ENCODE measurements at regions not wholly inside any gene's neighbourhood (a gene's known extent, or its start where the extent isn't known, plus 50 kb on each side); places are given as distances from the start of the nearest gene placed in this dataset.

DNA sequence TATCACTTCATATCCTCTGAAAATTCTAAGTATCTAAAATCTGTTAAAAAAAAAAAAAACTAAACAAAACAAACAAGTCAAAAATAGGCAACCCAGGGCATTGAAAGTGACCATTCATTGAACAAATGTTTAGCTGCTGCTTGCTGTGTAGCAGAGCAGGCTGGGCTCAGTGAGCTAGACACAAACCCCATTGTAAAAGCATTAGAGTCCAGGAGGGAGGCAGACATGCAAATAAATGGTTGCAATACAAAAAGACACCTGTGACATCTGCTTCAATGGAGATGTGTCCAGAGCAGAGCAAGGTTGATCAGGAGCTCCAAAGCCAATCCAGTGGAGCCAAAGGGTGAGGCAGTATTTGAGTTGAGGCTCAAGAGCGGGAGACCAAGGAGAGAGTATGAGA, 267.3 kb upstream of the GATB start:
- Histone ChIP-seq H3K4me1 (ENCODE audit: control insufficient read depth, insufficient read depth, low read length) (no peaks in the 10 kb centered on the region), H3K9me3 (replicated peaks; ENCODE audit: control insufficient read depth, insufficient read depth, low read length) (no peaks in the 10 kb centered on the region), H4K20me1 (ENCODE audit: control insufficient read depth, insufficient read depth) (no peaks in the 10 kb centered on the region), H3K27me3 (replicated peaks in 1 of 2; ENCODE audit: control insufficient read depth in 2 of 2, insufficient read depth in 2 of 2, low read length in 1 of 2) (no peaks in the 10 kb centered on the region; a peak in 1 of 4 replicates), H3K36me3 (ENCODE audit: control insufficient read depth in 2 of 2, insufficient read depth in 2 of 2, low read length in 1 of 2) (no peaks in the 10 kb centered on the region), H3K4me3 (no peak overlapping the region), H3K4me2 (ENCODE audit: control insufficient read depth, insufficient read depth) (no peak overlapping the region), H3K9ac (ENCODE audit: control insufficient read depth, insufficient read depth, low read length) (no peak overlapping the region), H3K79me2 (ENCODE audit: control insufficient read depth, insufficient read depth, low read length) (no peaks in the 10 kb centered on the region), H3K27ac (ENCODE audit: control insufficient read depth, insufficient read depth) (no peak overlapping the region), H2AFZ (ENCODE audit: control insufficient read depth, low read depth, low read length) (no peak overlapping the region)
- FAIRE-seq (no peak), DNase-seq (ENCODE audit: low read depth, low spot score) (no peak), ATAC-seq (no peak)
- TF ChIP-seq IRF4 (IDR thresholded peaks at IDR 0.05; ENCODE audit: low read depth, low read length): no peak
- TF ChIP-seq NRF1 (conservative IDR thresholded peaks at IDR 0.05; ENCODE audit: low read depth, low read length): no peak
- no peak for TF ChIP-seq BRCA1 (IDR thresholded peaks at IDR 0.05; ENCODE audit: low read depth, low read length)
- TF ChIP-seq, protein P1, sequence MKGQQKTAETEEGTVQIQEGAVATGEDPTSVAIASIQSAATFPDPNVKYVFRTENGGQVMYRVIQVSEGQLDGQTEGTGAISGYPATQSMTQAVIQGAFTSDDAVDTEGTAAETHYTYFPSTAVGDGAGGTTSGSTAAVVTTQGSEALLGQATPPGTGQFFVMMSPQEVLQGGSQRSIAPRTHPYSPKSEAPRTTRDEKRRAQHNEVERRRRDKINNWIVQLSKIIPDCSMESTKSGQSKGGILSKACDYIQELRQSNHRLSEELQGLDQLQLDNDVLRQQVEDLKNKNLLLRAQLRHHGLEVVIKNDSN (IDR thresholded peaks at IDR 0.05; ENCODE audit: borderline replicate concordance, extremely low read length, insufficient read depth, low read depth, low read length): no peak
- TF ChIP-seq, protein P2, sequence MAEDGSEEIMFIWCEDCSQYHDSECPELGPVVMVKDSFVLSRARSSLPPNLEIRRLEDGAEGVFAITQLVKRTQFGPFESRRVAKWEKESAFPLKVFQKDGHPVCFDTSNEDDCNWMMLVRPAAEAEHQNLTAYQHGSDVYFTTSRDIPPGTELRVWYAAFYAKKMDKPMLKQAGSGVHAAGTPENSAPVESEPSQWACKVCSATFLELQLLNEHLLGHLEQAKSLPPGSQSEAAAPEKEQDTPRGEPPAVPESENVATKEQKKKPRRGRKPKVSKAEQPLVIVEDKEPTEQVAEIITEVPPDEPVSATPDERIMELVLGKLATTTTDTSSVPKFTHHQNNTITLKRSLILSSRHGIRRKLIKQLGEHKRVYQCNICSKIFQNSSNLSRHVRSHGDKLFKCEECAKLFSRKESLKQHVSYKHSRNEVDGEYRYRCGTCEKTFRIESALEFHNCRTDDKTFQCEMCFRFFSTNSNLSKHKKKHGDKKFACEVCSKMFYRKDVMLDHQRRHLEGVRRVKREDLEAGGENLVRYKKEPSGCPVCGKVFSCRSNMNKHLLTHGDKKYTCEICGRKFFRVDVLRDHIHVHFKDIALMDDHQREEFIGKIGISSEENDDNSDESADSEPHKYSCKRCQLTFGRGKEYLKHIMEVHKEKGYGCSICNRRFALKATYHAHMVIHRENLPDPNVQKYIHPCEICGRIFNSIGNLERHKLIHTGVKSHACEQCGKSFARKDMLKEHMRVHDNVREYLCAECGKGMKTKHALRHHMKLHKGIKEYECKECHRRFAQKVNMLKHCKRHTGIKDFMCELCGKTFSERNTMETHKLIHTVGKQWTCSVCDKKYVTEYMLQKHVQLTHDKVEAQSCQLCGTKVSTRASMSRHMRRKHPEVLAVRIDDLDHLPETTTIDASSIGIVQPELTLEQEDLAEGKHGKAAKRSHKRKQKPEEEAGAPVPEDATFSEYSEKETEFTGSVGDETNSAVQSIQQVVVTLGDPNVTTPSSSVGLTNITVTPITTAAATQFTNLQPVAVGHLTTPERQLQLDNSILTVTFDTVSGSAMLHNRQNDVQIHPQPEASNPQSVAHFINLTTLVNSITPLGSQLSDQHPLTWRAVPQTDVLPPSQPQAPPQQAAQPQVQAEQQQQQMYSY (CRISPR knock-in tag; IDR thresholded peaks at IDR 0.05): no peak
- TF ChIP-seq STAT1 (conservative IDR thresholded peaks at IDR 0.05): no peak
- TF ChIP-seq SIN3A (IDR thresholded peaks at IDR 0.05; ENCODE audit: low read depth, low read length): no peak
- TF ChIP-seq CHD4 (IDR thresholded peaks at IDR 0.05): no peak
- no peak for TF ChIP-seq NFYA (IDR thresholded peaks at IDR 0.05; ENCODE audit: borderline replicate concordance, low read depth, low read length)
- no peak for TF ChIP-seq ATF7 (IDR thresholded peaks at IDR 0.05; ENCODE audit: low read depth)
- TF ChIP-seq RBBP5 (conservative IDR thresholded peaks at IDR 0.05): no peak
- in situ Hi-C loops (cut with MboI): no loop called here
- WGBS (ENCODE audit: insufficient coverage, insufficient replicate concordance, low lambda C conversion rate, missing lambda C conversion rate): 86% methylated on average over 1 of the region's 1 CpG
- intact Hi-C loops (cut with micrococcal nuclease; ENCODE audit: unreplicated experiment): no loop called here
- ChIA-PET RAD21 (ENCODE audit: unreplicated experiment) (no interaction called here), SMC1A (ENCODE audit: uncharacterized antibody, unreplicated experiment) (interaction anchor here (0.7 kb wide), 1 partner anchor 120 kb away, joined by 3 read pairs; no protein-coding TSS in a partner anchor), POLR2A (no interaction called here), CTCF (no interaction called here)
- BruUV-seq (replicated peaks): no TSS peak

Data from GM12878 (cell line).